KMS-11 (cell line): ENCODE measurements at regions not wholly inside any gene's neighbourhood (a gene's known extent, or its start where the extent isn't known, plus 50 kb on each side); places are given as distances from the start of the nearest gene placed in this dataset.
"Not testable (repeated sequence)": the region's sequence is repeated elsewhere in the genome, so short reads cannot be mapped to it uniquely, and the experiment has no call there.

Source experiments
- H2AFZ ChIP-seq: fragments of 200-600 bp; sonication (generic); 2 replicates; pipeline ENCODE4 v1.6.1; 2016; ENCODE audit warnings: antibody characterized with exemption, mixed run types, low read depth
- H3K27ac ChIP-seq: fragments of 200-600 bp; sonication (generic); 2 replicates; pipeline ENCODE4 v1.6.1; 2016; ENCODE audit warnings: mild to moderate bottlenecking, mixed run types
- H3K27me3 ChIP-seq: fragments of 200-600 bp; sonication (generic); 2 replicates; pipeline ENCODE4 v1.6.1; 2017; ENCODE audit warnings: mild to moderate bottlenecking, low read depth, mixed run types, moderate library complexity; ENCODE audit not compliant: insufficient read depth
- H3K36me3 ChIP-seq: fragments of 200-600 bp; sonication (generic); 2 replicates; pipeline ENCODE4 v1.6.1; 2017; ENCODE audit warnings: mild to moderate bottlenecking, mixed run types; ENCODE audit not compliant: insufficient read depth
- H3K4me1 ChIP-seq: fragments of 200-600 bp; sonication (generic); 2 replicates; pipeline ENCODE4 v1.6.1; 2016; ENCODE audit warnings: mild to moderate bottlenecking, low read depth, mixed run types; ENCODE audit not compliant: poor library complexity, severe bottlenecking
- H3K4me2 ChIP-seq: fragments of 200-600 bp; sonication (generic); 2 replicates; pipeline ENCODE4 v1.7.0; 2016; ENCODE audit warnings: mild to moderate bottlenecking, mixed run types
- H3K4me3 ChIP-seq: fragments of 200-600 bp; sonication (generic); IDR thresholded peaks from 2 replicates; pipeline ENCODE4 v1.6.1; 2017; ENCODE audit warnings: low read depth, low read length, mixed read lengths; ENCODE audit not compliant: insufficient read depth
- H3K79me2 ChIP-seq: fragments of 200-600 bp; sonication (generic); 2 replicates; pipeline ENCODE4 v1.6.1; 2016; ENCODE audit warnings: low read depth, mixed run types; ENCODE audit not compliant: insufficient read depth
- H3K9ac ChIP-seq: fragments of 200-600 bp; sonication (generic); 2 replicates; pipeline ENCODE4 v1.6.1; 2016; ENCODE audit warnings: mild to moderate bottlenecking, mixed run types
- H4K20me1 ChIP-seq: fragments of 200-600 bp; sonication (generic); 2 replicates; pipeline ENCODE4 v1.6.1; 2016; ENCODE audit warnings: mild to moderate bottlenecking, mixed run types; ENCODE audit not compliant: insufficient read depth
- TF ChIP-seq, protein P1 (sequence below): fragments of 200-600 bp; sonication (generic); conservative IDR thresholded peaks from 2 replicates; pipeline ENCODE4 v1.6.1; 2017; ENCODE audit warnings: low read depth, mild to moderate bottlenecking, antibody characterized with exemption, low read length, moderate library complexity, mixed read lengths

DNA sequence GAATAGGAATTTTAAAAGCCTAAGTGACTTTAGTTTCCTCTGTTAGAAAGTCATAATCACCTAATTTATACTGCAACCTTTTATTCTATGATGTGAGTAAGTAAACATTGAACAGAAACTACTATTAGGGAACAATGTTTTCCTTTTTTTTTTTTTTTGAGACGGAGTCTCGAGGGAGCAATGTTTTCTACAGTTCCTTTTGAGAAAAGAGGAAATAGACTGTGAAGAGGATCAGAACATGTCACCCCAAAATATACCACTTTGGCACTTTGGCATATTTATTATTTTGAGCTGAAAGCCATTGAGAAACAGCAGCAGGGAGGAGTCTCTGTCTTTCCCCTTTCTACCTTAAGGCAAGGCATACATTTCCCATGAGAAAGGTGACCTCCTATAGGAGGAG lies 162.7 kb upstream of the CNOT2 start:
- Histone ChIP-seq H3K4me1 (no peaks in the 10 kb centered on the region), H4K20me1 (no peaks in the 10 kb centered on the region), H3K9ac (no peak overlapping the region), H3K27me3 (no peaks in the 10 kb centered on the region), H2AFZ (no peak overlapping the region), H3K27ac (no peak overlapping the region), H3K4me3 (no peak overlapping the region), H3K36me3 (no peaks in the 10 kb centered on the region), H3K4me2 (no peak overlapping the region), H3K79me2 (no peaks in the 10 kb centered on the region)
- TF ChIP-seq, protein P1, sequence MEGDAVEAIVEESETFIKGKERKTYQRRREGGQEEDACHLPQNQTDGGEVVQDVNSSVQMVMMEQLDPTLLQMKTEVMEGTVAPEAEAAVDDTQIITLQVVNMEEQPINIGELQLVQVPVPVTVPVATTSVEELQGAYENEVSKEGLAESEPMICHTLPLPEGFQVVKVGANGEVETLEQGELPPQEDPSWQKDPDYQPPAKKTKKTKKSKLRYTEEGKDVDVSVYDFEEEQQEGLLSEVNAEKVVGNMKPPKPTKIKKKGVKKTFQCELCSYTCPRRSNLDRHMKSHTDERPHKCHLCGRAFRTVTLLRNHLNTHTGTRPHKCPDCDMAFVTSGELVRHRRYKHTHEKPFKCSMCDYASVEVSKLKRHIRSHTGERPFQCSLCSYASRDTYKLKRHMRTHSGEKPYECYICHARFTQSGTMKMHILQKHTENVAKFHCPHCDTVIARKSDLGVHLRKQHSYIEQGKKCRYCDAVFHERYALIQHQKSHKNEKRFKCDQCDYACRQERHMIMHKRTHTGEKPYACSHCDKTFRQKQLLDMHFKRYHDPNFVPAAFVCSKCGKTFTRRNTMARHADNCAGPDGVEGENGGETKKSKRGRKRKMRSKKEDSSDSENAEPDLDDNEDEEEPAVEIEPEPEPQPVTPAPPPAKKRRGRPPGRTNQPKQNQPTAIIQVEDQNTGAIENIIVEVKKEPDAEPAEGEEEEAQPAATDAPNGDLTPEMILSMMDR = no peak

DNA sequence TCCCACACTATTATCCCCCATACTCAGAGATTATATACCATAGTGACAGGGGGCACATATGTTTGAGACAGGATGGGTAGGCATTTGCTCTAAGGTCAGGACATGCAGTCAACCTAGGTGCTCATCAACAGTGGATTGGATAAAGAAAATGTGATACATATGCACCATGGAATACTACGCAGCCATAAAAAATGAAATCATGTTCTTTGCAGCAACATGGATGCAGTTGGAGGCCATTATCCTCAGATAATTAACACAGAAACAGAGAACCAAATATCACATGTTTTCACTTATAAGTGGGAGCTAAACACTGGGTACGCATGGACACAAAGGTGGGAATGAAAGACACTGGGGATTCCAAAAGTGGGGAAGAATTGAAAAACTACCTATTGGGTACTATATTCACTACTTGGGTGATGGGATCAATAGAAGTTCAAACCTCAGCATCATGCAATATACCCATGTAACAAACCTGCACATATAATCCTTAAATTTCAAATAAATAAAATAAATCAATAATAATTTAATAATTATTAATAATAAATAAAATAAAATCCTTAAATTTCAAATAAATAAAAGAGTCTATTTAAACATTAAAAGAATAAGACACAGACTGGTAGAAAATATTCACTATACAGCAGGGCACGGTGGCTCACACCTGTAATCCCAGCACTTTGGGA lies 160.1 kb upstream of the CNOT2 start:
- no peak overlapping the region for H3K4me3 ChIP-seq
- H3K4me2 ChIP-seq = no peak overlapping the region

DNA sequence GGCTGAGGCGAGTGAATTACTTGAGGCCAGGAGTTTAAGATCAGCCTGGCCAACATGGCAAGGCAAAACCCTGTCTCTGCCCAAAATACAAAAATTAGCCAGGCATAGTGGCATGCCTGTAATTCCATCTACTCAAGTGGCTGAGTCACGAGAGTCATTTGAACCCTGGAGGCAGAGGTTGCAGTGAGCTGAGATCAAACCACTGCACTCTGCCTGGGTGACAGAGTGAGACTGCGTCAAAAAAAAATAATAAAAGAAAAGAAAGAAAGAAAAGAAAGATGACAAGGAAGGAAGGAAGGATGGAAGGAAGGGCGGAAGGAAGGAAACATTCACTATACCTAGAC lies 159.6 kb upstream of the CNOT2 start:
- no peaks in the 10 kb centered on the region for H3K27me3 ChIP-seq
- no peaks in the 10 kb centered on the region for H3K79me2 ChIP-seq
- H3K27ac ChIP-seq = no peak overlapping the region
- H3K4me3 ChIP-seq = no peak overlapping the region
- H3K4me1 ChIP-seq = no peaks in the 10 kb centered on the region
- H2AFZ ChIP-seq = no peak overlapping the region
- H4K20me1 ChIP-seq = no peaks in the 10 kb centered on the region
- H3K4me2 ChIP-seq = no peak overlapping the region
- TF ChIP-seq, protein P1 = no peak
- no peak overlapping the region for H3K9ac ChIP-seq
- H3K36me3 ChIP-seq = no peaks in the 10 kb centered on the region

More for the DNA sequence above, 160.1 kb upstream of the CNOT2 start:
- TF ChIP-seq, protein P1 = no peak
- H3K27ac ChIP-seq = no peak overlapping the region
- H2AFZ ChIP-seq = no peak overlapping the region
- H3K79me2 ChIP-seq = no peaks in the 10 kb centered on the region
- no peaks in the 10 kb centered on the region for H3K36me3 ChIP-seq
- H3K4me1 ChIP-seq = no peaks in the 10 kb centered on the region
- H3K9ac ChIP-seq = no peak overlapping the region
- H4K20me1 ChIP-seq = no peaks in the 10 kb centered on the region
- no peaks in the 10 kb centered on the region for H3K27me3 ChIP-seq

DNA sequence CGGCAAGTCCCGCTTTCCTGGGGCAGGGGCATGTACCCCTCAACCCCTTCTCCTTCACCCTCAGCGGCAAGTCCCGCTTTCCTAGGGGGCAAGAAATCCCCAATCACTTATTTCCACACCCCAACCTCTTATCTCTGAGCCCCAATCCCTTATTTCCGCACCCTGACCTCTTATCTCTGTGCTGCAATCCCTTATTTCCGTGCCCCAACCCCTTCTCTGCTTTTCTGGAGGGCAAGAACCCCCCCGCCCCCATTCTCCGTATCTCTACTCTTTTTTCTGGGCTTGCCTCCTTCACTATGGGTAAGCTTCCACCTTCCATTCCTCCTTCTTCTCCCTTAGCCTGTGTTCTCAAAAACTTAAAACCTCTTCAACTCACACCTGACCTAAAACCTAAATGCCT lies 156.9 kb upstream of the CNOT2 start:
- H3K79me2 ChIP-seq, H3K4me3 ChIP-seq, H3K4me2 ChIP-seq, H4K20me1 ChIP-seq, H2AFZ ChIP-seq, H3K9ac ChIP-seq, H3K4me1 ChIP-seq, H3K27ac ChIP-seq, H3K36me3 ChIP-seq, H3K27me3 ChIP-seq: not testable (repeated sequence)

DNA sequence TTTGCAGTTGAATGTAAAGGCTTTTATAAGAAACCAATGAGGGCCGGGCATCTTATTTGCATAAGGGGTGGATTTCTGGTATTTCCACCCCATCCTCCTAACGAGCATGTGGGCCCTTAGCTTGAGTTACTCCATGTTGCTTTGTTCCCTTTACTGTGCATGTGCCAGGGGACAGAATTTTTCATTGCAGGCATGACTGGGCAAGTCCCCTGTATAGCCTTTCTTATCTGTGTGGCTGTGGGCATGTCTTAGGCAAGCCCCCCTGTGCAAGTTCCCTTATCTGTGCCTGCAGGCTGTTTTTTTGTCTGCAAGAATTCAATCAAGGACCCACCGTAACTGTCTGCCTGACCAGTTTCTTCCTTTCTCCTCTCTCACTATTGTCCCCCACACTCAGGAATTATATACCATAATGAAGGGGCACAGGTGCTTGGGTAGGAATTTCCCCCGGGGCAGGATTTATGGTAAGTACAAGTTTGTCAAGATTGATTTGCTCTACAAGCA lies 152.2 kb upstream of the CNOT2 start:
- Histone ChIP-seq H3K27ac (no peak overlapping the region), H3K27me3 (no peaks in the 10 kb centered on the region), H4K20me1 (no peaks in the 10 kb centered on the region), H3K4me3 (no peak overlapping the region), H3K79me2 (no peaks in the 10 kb centered on the region), H3K9ac (no peak overlapping the region), H2AFZ (no peak overlapping the region), H3K4me2 (no peak overlapping the region), H3K4me1 (no peaks in the 10 kb centered on the region), H3K36me3 (no peaks in the 10 kb centered on the region)
- TF ChIP-seq, protein P1 = no peak
